Endothelial cell of umbilical vein (primary cell): ENCODE measurements at regions not wholly inside any gene's neighbourhood (a gene's known extent, or its start where the extent isn't known, plus 50 kb on each side); places are given as distances from the start of the nearest gene placed in this dataset.

Experiments
- CTCF ChIP-seq, 2 donors: IDR thresholded peaks; 1 replicate in 1 of 2; 2 replicates in 1 of 2; pipeline ENCODE4 v1.5.1; 2011; ENCODE audit warnings: low read length in 2 of 2, mild to moderate bottlenecking in 2 of 2, moderate library complexity in 2 of 2, control low read depth in 1 of 2, inconsistent platforms in 1 of 2, low read depth in 1 of 2; ENCODE audit not compliant: insufficient read depth in 1 of 2; ENCODE audit errors: extremely low read depth in 1 of 2
- MYC ChIP-seq: IDR thresholded peaks from one replicate; pipeline ENCODE4 v1.6.1; 2011; ENCODE audit warnings: mild to moderate bottlenecking, low read depth, low read length

GRCh38 chr2:81158505-81158904 lies 854.0 kb upstream of the LRRTM1 start:
- TF ChIP-seq CTCF (IDR thresholded peaks at IDR 0.05; ENCODE audit: extremely low read depth in 1 of 2, insufficient read depth in 1 of 2, low read depth in 1 of 2, low read length in 2 of 2) (no peak), MYC (no peak)
